Thyroid gland (tissue), 4 donors: ENCODE measurements at regions not wholly inside any gene's neighbourhood (a gene's known extent, or its start where the extent isn't known, plus 50 kb on each side); places are given as distances from the start of the nearest gene placed in this dataset.

Experiments used
- POLR2A ChIP-seq, 2 donors: fragments of 450-650 bp; IDR thresholded peaks; one replicate each; pipeline ENCODE4 v1.6.1; 2017; ENCODE audit warnings: antibody characterized with exemption in 2 of 2, mild to moderate bottlenecking in 2 of 2, moderate library complexity in 1 of 2
- TF ChIP-seq, protein P1 (sequence below), 6 experiments: fragments of 200-600 bp in 3 of 6; fragments of 450-650 bp in 3 of 6; sonication (generic) in 3 of 6; IDR thresholded peaks; one replicate each; pipeline ENCODE4 v1.5.1; 2016 to 2019; ENCODE audit warnings: antibody characterized with exemption in 6 of 6, mild to moderate bottlenecking in 2 of 6, inconsistent platforms in 1 of 6, moderate library complexity in 1 of 6

DNA sequence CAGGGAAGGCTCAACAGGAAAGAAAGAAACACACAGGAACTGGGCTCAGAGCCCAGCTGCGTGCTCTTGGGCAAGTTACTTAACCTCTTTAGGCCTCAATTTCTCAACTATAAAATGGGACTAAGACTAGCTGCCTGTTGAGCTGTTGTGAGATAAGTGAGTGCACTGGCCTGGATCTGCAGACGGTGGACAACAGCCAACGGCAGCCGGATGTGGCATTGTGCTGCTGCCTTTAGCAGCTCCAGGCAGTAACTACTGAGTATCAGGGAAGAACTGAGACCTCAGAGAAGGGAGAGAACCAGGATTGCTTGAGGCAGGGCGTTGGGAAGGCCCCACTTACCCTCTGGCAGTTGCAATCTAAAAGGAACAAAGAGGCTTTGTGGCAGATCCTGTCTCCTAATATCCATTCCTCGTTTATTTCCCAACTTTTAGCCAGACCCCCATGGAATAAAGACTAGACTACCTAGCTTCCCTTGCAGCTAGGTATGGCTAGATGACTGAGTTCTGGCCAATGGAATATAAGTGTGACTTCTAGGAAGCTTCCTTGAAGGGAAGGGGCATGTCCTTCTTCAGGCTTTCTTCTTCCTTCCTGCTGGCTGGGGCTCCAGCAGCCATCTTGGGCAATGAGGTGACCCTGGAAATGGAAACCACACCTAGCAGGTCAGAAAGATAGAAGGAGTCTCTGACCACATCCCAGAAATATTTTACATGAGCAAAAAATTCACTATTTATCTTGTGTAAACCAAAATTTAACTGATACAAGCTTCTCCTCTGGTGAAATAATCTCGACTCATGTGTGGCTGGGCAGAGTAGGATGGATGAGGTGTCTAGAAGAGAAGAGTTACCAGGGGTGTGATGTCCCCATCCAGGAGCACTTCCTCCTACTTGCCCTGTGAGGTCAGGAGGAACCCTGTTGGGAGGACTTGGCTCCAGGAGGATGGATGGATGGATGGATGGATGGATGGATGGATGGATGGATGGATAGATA, 67.6 kb downstream of the MRPL14 start:
- TF ChIP-seq, protein P1, sequence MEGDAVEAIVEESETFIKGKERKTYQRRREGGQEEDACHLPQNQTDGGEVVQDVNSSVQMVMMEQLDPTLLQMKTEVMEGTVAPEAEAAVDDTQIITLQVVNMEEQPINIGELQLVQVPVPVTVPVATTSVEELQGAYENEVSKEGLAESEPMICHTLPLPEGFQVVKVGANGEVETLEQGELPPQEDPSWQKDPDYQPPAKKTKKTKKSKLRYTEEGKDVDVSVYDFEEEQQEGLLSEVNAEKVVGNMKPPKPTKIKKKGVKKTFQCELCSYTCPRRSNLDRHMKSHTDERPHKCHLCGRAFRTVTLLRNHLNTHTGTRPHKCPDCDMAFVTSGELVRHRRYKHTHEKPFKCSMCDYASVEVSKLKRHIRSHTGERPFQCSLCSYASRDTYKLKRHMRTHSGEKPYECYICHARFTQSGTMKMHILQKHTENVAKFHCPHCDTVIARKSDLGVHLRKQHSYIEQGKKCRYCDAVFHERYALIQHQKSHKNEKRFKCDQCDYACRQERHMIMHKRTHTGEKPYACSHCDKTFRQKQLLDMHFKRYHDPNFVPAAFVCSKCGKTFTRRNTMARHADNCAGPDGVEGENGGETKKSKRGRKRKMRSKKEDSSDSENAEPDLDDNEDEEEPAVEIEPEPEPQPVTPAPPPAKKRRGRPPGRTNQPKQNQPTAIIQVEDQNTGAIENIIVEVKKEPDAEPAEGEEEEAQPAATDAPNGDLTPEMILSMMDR (IDR thresholded peaks at IDR 0.05): no peak
- TF ChIP-seq POLR2A (IDR thresholded peaks at IDR 0.05): no peak
